IMR-90 (cell line): ENCODE measurements at regions not wholly inside any gene's neighbourhood (a gene's known extent, or its start where the extent isn't known, plus 50 kb on each side); places are given as distances from the start of the nearest gene placed in this dataset.

Experiments
- ATAC-seq: fragments of 200-7000 bp; cut with Tn5 transposase; 2 replicates; pipeline ENCODE4 v1.9.1; 2020; ENCODE audit warnings: low read depth, mild to moderate bottlenecking, moderate library complexity
- BruUV-seq: library from RNA; stranded (reverse); fragments of 400-500 nt; replicated peaks from 2 replicates; lab custom pipeline; 2021; lab: Mats Ljungman, UMichigan
- CTCF ChIA-PET: fragments of 300-600 bp; formaldehyde crosslinking; extraction: SDS; loops from one replicate; lab custom pipeline; 2021; ENCODE audit warnings: antibody characterized with exemption; lab: Yijun Ruan, JAX
- POLR2A ChIA-PET: fragments of 300-600 bp; sonication (Branson Sonifier 250); formaldehyde crosslinking; loops from one replicate; lab custom pipeline; 2022; ENCODE audit warnings: antibody characterized with exemption; ENCODE audit not compliant: unreplicated experiment; lab: Charles Lee
- DNase-seq: peaks from one replicate; pipeline ENCODE4 v3.0.0; 2013
- H2AFZ ChIP-seq: replicated peaks from 2 replicates; pipeline ENCODE3; 2013; ENCODE audit warnings: low read length, mild to moderate bottlenecking; ENCODE audit not compliant: poor library complexity
- H2AK5ac ChIP-seq: 2 replicates; pipeline ENCODE4 v1.6.1; 2013; ENCODE audit warnings: low read depth, low read length, inconsistent platforms
- H2AK9ac ChIP-seq: replicated peaks from 2 replicates; pipeline ENCODE3; 2013; ENCODE audit warnings: mild to moderate bottlenecking, low read depth, low read length, moderate library complexity; ENCODE audit not compliant: poor library complexity
- H2BK120ac ChIP-seq: 2 replicates; pipeline ENCODE4 v1.6.1; 2013; ENCODE audit warnings: low read depth, low read length, inconsistent platforms
- H2BK15ac ChIP-seq: 3 replicates; pipeline ENCODE4 v1.6.1; 2013; ENCODE audit warnings: low read depth, low read length, inconsistent platforms
- H2BK20ac ChIP-seq: 2 replicates; pipeline ENCODE4 v1.6.1; 2013; ENCODE audit warnings: low read depth, mild to moderate bottlenecking, inconsistent platforms, low read length, moderate library complexity
- H2BK5ac ChIP-seq: 2 replicates; pipeline ENCODE4 v1.6.1; 2013; ENCODE audit warnings: mild to moderate bottlenecking, low read depth, low read length, inconsistent platforms; ENCODE audit not compliant: poor library complexity, severe bottlenecking
- H3K14ac ChIP-seq: replicated peaks from 2 replicates; pipeline ENCODE4 v1.6.1; 2013; ENCODE audit warnings: low read depth, low read length, inconsistent platforms
- H3K18ac ChIP-seq: 2 replicates; pipeline ENCODE4 v1.6.1; 2013; ENCODE audit warnings: low read depth, low read length, control low read depth
- H3K23ac ChIP-seq: 2 replicates; pipeline ENCODE4 v1.6.1; 2013; ENCODE audit warnings: low read depth, low read length, inconsistent platforms
- H3K27ac ChIP-seq: 2 replicates; pipeline ENCODE4 v1.5.1; 2013; ENCODE audit warnings: mild to moderate bottlenecking, control low read depth, low read length; ENCODE audit not compliant: insufficient read depth
- H3K27me3 ChIP-seq: 2 replicates; pipeline ENCODE4 v1.6.1; 2013; ENCODE audit warnings: low read length; ENCODE audit not compliant: control insufficient read depth, insufficient read depth
- H3K36me3 ChIP-seq: 2 replicates; pipeline ENCODE4 v1.6.1; 2013; ENCODE audit warnings: low read length, mixed read lengths; ENCODE audit not compliant: control insufficient read depth, insufficient read depth
- H3K4ac ChIP-seq: 2 replicates; pipeline ENCODE4 v1.6.1; 2013; ENCODE audit warnings: low read depth, low read length, inconsistent platforms
- H3K4me1 ChIP-seq: 2 replicates; pipeline ENCODE4 v1.6.1; 2013; ENCODE audit warnings: low read length, mixed read lengths; ENCODE audit not compliant: control insufficient read depth, insufficient read depth
- H3K4me2 ChIP-seq: 2 replicates; pipeline ENCODE4 v1.6.1; 2013; ENCODE audit warnings: low read depth, mild to moderate bottlenecking, control low read depth, low read length, moderate library complexity
- H3K4me3 ChIP-seq: 2 replicates; pipeline ENCODE4 v1.5.1; 2013; ENCODE audit warnings: low read depth, mild to moderate bottlenecking, control low read depth, low read length, moderate library complexity; ENCODE audit not compliant: insufficient read depth
- H3K56ac ChIP-seq: 2 replicates; pipeline ENCODE4 v1.6.1; 2013; ENCODE audit warnings: low read length, inconsistent platforms; ENCODE audit not compliant: insufficient read depth; ENCODE audit errors: extremely low read depth
- H3K79me1 ChIP-seq, 2 experiments: 2 replicates each; pipeline ENCODE4 v1.6.1; 2013; ENCODE audit warnings: low read length in 2 of 2, inconsistent platforms in 1 of 2, low read depth in 1 of 2
- H3K9ac ChIP-seq: 2 replicates; pipeline ENCODE4 v1.6.1; 2013; ENCODE audit warnings: low read depth, low read length, control low read depth
- H3K9me1 ChIP-seq: 2 replicates; pipeline ENCODE4 v1.6.1; 2013; ENCODE audit warnings: low read length, inconsistent platforms; ENCODE audit not compliant: insufficient read depth
- H3K9me3 ChIP-seq: 2 replicates; pipeline ENCODE4 v1.6.1; 2013; ENCODE audit warnings: low read length; ENCODE audit not compliant: control insufficient read depth, insufficient read depth
- H4K20me1 ChIP-seq: 2 replicates; pipeline ENCODE4 v1.6.1; 2013; ENCODE audit warnings: low read length, inconsistent platforms; ENCODE audit not compliant: insufficient read depth
- H4K5ac ChIP-seq: 2 replicates; pipeline ENCODE4 v1.6.1; 2013; ENCODE audit warnings: mild to moderate bottlenecking, low read depth, low read length, control low read depth
- H4K8ac ChIP-seq, 2 experiments: 2 replicates each; pipeline ENCODE4 v1.6.1; 2013; ENCODE audit warnings: low read depth in 2 of 2, low read length in 2 of 2, control low read depth in 1 of 2, inconsistent platforms in 1 of 2
- H4K91ac ChIP-seq: 2 replicates; pipeline ENCODE4 v1.6.1; 2013; ENCODE audit warnings: low read depth, low read length, inconsistent platforms; ENCODE audit not compliant: insufficient read depth
- BHLHE40 ChIP-seq: fragments of 150-350 bp; IDR thresholded peaks from 2 replicates; pipeline ENCODE4 v1.6.1; 2016; ENCODE audit warnings: mild to moderate bottlenecking, low read depth, low read length
- CEBPB ChIP-seq: IDR thresholded peaks from 2 replicates; pipeline ENCODE4 v1.6.1; 2012; ENCODE audit warnings: low read depth, low read length, improper control_type of control experiment
- CHD1 ChIP-seq: IDR thresholded peaks from 2 replicates; pipeline ENCODE4 v1.6.1; 2012; ENCODE audit warnings: low read depth, low read length, improper control_type of control experiment
- CTCF ChIP-seq: conservative IDR thresholded peaks from 2 replicates; pipeline ENCODE4 v1.5.1; 2012; ENCODE audit warnings: mild to moderate bottlenecking, low read depth, low read length, improper control_type of control experiment
- ELK1 ChIP-seq: fragments of 150-350 bp; IDR thresholded peaks from 2 replicates; pipeline ENCODE4 v1.6.1; 2016; ENCODE audit warnings: low read depth, mild to moderate bottlenecking, low read length, moderate library complexity, borderline replicate concordance
- MAFK ChIP-seq: IDR thresholded peaks from 2 replicates; pipeline ENCODE4 v1.6.1; 2012; ENCODE audit warnings: low read depth, low read length, improper control_type of control experiment
- MAZ ChIP-seq: IDR thresholded peaks from 2 replicates; pipeline ENCODE4 v1.6.1; 2012; ENCODE audit warnings: low read depth, mild to moderate bottlenecking, low read length, improper control_type of control experiment, moderate library complexity, borderline replicate concordance
- MXI1 ChIP-seq: IDR thresholded peaks from 2 replicates; pipeline ENCODE4 v1.6.1; 2012; ENCODE audit warnings: low read depth, mild to moderate bottlenecking, low read length, moderate library complexity, borderline replicate concordance
- NFE2L2 ChIP-seq: fragments of 150-350 bp; IDR thresholded peaks from 2 replicates; pipeline ENCODE4 v1.6.1; 2016; ENCODE audit warnings: low read depth, mild to moderate bottlenecking, low read length
- POLR2A ChIP-seq: IDR thresholded peaks from 2 replicates; pipeline ENCODE4 v1.6.1; 2012; ENCODE audit warnings: mild to moderate bottlenecking, low read depth, low read length
- RAD21 ChIP-seq: IDR thresholded peaks from 2 replicates; pipeline ENCODE4 v1.6.1; 2012; ENCODE audit warnings: low read length, improper control_type of control experiment
- RCOR1 ChIP-seq: IDR thresholded peaks from 2 replicates; pipeline ENCODE4 v1.6.1; 2012; ENCODE audit warnings: mild to moderate bottlenecking, low read length, improper control_type of control experiment; ENCODE audit not compliant: insufficient replicate concordance
- RFX5 ChIP-seq: IDR thresholded peaks from 2 replicates; pipeline ENCODE4 v1.8.0; 2012; ENCODE audit warnings: low read depth, mild to moderate bottlenecking, low read length, moderate library complexity
- SMC3 ChIP-seq: fragments of 150-350 bp; IDR thresholded peaks from 2 replicates; pipeline ENCODE4 v1.6.1; 2016; ENCODE audit warnings: low read depth, mild to moderate bottlenecking, antibody characterized with exemption, low read length, moderate library complexity
- WGBS, 2 experiments: methylation state at CpG; one replicate each; pipeline versions ENCODE4 v1.1.5 to v1.1.7; 2013; ENCODE audit warnings: missing lambda C conversion rate in 2 of 2; ENCODE audit not compliant: insufficient read length in 1 of 2; ENCODE audit errors: extremely low coverage in 2 of 2; 5-methylcytosine and 5-hydroxymethylcytosine counted together
- dilution Hi-C: fragments of 300-500 bp; cut with HindIII; formaldehyde crosslinking; loops from one replicate; pipeline ENCODE4 v1.14.3; 2018; ENCODE audit warnings: low sequenced_read_pairs; ENCODE audit not compliant: unreplicated experiment
- in situ Hi-C: fragments of 300-500 bp; cut with MboI; formaldehyde crosslinking; loops from 3 replicates; pipeline ENCODE4 v1.14.3; 2019; ENCODE audit warnings: low sequenced_read_pairs, inconsistent platforms, mixed read lengths
- intact Hi-C: fragments of 100-400 bp; cut with micrococcal nuclease; formaldehyde crosslinking; loops from 2 replicates; pipeline ENCODE4 v1.10.0; 2022
- TF ChIP-seq, protein P1 (sequence below): fragments of 150-350 bp; IDR thresholded peaks from 2 replicates; pipeline ENCODE4 v1.6.1; 2017; ENCODE audit warnings: mild to moderate bottlenecking, antibody characterized with exemption, low read length, low read depth

DNA sequence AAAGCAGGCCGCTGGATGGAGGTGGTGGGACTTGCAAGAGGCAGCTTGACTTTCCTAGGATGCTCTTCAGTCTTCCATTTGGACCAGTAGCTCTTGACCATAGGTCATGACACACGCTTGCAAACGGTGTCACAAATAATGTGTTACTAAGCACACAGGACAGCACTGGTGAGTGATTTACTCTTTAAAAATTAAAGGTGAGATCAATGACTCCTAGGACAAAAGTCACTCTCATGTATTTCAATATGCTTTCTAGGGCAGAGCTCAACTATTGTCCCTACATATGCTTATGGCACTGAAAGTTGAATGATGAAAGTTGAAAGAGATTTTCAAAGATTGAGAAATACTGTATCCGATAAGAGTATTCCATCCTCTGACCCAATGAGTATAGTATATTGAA is 496.7 kb downstream of the EBF1 start:
- in situ Hi-C loops (no loop called here), intact Hi-C loops (no loop called here), dilution Hi-C loops (no loop called here)
- Histone ChIP-seq H3K9me3 (0 out of 2 replicates have a peak, but pooled peaks cover 2% of the 10 kb centered on the region), H3K4me1 (no peaks in the 10 kb centered on the region), H3K9me1 (no peaks in the 10 kb centered on the region), H3K27me3 (no peaks in the 10 kb centered on the region), H2BK120ac (no peak overlapping the region), H4K91ac (no peak overlapping the region), H2BK20ac (no peak overlapping the region), H4K8ac (no peak overlapping the region), H4K20me1 (no peaks in the 10 kb centered on the region), H2AK5ac (no peak overlapping the region), H3K36me3 (no peaks in the 10 kb centered on the region), H3K79me1 (no peaks in the 10 kb centered on the region), H3K14ac (no peak overlapping the region), H3K56ac (no peak overlapping the region), H3K27ac (no peak overlapping the region), H2BK15ac (no peak overlapping the region), H3K4me2 (no peak overlapping the region), H3K4ac (no peak overlapping the region), H3K9ac (no peak overlapping the region), H2AK9ac (no peak overlapping the region), H3K23ac (no peak overlapping the region), H4K5ac (no peak overlapping the region), H3K4me3 (no peak overlapping the region), H2AFZ (no peak overlapping the region), H3K18ac (no peak overlapping the region), H2BK5ac (no peak overlapping the region)
- WGBS, 2 experiments = no CpG with 5 or more reads among the region's 4 CpGs
- no peak for TF ChIP-seq POLR2A
- TF ChIP-seq RAD21 = no peak
- TF ChIP-seq ELK1 = no peak
- TF ChIP-seq SMC3 = no peak
- no peak for TF ChIP-seq BHLHE40
- no peak for TF ChIP-seq CTCF
- TF ChIP-seq MAFK = no peak
- TF ChIP-seq, protein P1, sequence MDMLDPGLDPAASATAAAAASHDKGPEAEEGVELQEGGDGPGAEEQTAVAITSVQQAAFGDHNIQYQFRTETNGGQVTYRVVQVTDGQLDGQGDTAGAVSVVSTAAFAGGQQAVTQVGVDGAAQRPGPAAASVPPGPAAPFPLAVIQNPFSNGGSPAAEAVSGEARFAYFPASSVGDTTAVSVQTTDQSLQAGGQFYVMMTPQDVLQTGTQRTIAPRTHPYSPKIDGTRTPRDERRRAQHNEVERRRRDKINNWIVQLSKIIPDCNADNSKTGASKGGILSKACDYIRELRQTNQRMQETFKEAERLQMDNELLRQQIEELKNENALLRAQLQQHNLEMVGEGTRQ = no peak
- no peak for TF ChIP-seq CEBPB
- TF ChIP-seq MXI1 = no peak
- TF ChIP-seq RFX5 = no peak
- TF ChIP-seq CHD1 = no peak
- TF ChIP-seq RCOR1 = no peak
- no peak for TF ChIP-seq MAZ
- TF ChIP-seq NFE2L2 = no peak
- DNase-seq (no peak), ATAC-seq (no peak)
- BruUV-seq = no TSS peak
- ChIA-PET POLR2A (no interaction called here), CTCF (no interaction called here)
